HepG2 (cell line): ENCODE measurements at regions not wholly inside any gene's neighbourhood (a gene's known extent, or its start where the extent isn't known, plus 50 kb on each side); places are given as distances from the start of the nearest gene placed in this dataset.

ENCODE experiments used
- CBX2 ChIP-seq, 2 experiments: fragments of 200-600 bp in 1 of 2; sonication (generic); formaldehyde crosslinking in 1 of 2; IDR thresholded peaks; 2 replicates each; pipeline versions ENCODE4 v1.7.0 to v1.8.1; 2018 to 2022; ENCODE audit warnings: low read depth in 2 of 2, low read length in 1 of 2, mild to moderate bottlenecking in 1 of 2, missing genetic modification reagents in 1 of 2
- CTCF ChIP-seq: sonication (generic); formaldehyde crosslinking; IDR thresholded peaks from 2 replicates; pipeline ENCODE4 v1.5.0; 2020; ENCODE audit warnings: mild to moderate bottlenecking, missing genetic modification reagents, moderate library complexity
- GABPA ChIP-seq, 2 experiments: IDR thresholded peaks; 2 replicates each; pipeline ENCODE4 v1.6.1; 2011 to 2016; ENCODE audit warnings: low read depth in 2 of 2, low read length in 1 of 2, missing biosample characterization in 1 of 2, missing genetic modification characterization in 1 of 2
- NCOA1 ChIP-seq: sonication (generic); formaldehyde crosslinking; IDR thresholded peaks from 2 replicates; pipeline ENCODE4 v1.9.0; 2021; ENCODE audit warnings: missing genetic modification reagents
- NCOR1 ChIP-seq: fragments of 200-600 bp; sonication (generic); IDR thresholded peaks from 2 replicates; pipeline ENCODE4 v1.7.0; 2017; ENCODE audit warnings: antibody characterized with exemption, low read length, borderline replicate concordance
- NR1H2 ChIP-seq: sonication (generic); formaldehyde crosslinking; IDR thresholded peaks from 2 replicates; pipeline ENCODE4 v1.8.1; 2022; ENCODE audit warnings: low read depth, missing genetic modification reagents, borderline replicate concordance
- POLR2A ChIP-seq, 2 experiments: IDR thresholded peaks; 2 replicates each; pipeline ENCODE4 v1.6.1; 2011; ENCODE audit warnings: low read depth in 2 of 2, low read length in 2 of 2, mild to moderate bottlenecking in 1 of 2, moderate library complexity in 1 of 2; ENCODE audit not compliant: insufficient read depth in 1 of 2
- RERE ChIP-seq: IDR thresholded peaks from 2 replicates; pipeline ENCODE4 v1.6.1; 2016; ENCODE audit warnings: low read depth, missing genetic modification reagents, missing compliant biosample characterization
- STAG1 ChIP-seq: sonication (generic); formaldehyde crosslinking; IDR thresholded peaks from 2 replicates; pipeline ENCODE4 v1.4.0; 2020; ENCODE audit warnings: missing genetic modification reagents
- TCF12 ChIP-seq, 2 experiments: fragments of 450-650 bp in 1 of 2; sonication (generic) in 1 of 2; formaldehyde crosslinking in 1 of 2; IDR thresholded peaks; 2 replicates each; pipeline versions ENCODE4 v1.6.1 to v1.8.0; 2017 to 2022; ENCODE audit warnings: antibody characterized with exemption in 1 of 2, mild to moderate bottlenecking in 1 of 2, missing genetic modification reagents in 1 of 2, moderate library complexity in 1 of 2
- UBTF ChIP-seq: sonication (generic); formaldehyde crosslinking; IDR thresholded peaks from 2 replicates; pipeline ENCODE4 v1.4.0; 2020; ENCODE audit warnings: mild to moderate bottlenecking, missing genetic modification reagents
- ZNF207 ChIP-seq: fragments of 450-650 bp; IDR thresholded peaks from 2 replicates; pipeline ENCODE4 v1.6.1; 2016; ENCODE audit warnings: antibody characterized with exemption, borderline replicate concordance
- ZNF672 ChIP-seq: sonication (generic); formaldehyde crosslinking; IDR thresholded peaks from 2 replicates; pipeline ENCODE4 v1.8.1; 2022; ENCODE audit warnings: missing genetic modification reagents
- ZNF782 ChIP-seq: sonication (generic); formaldehyde crosslinking; IDR thresholded peaks from 2 replicates; pipeline ENCODE4 v1.4.0; 2020; ENCODE audit warnings: missing genetic modification reagents, mild to moderate bottlenecking, borderline replicate concordance

GRCh38 chr2:150698016-150698661, 210.7 kb upstream of the RND3 start:
- TF ChIP-seq NCOA1 (CRISPR knock-in tag) (no peak), RERE (no peak), CTCF (no peak), UBTF (no peak), NCOR1 (no peak), ZNF782 (CRISPR knock-in tag) (no peak), GABPA (IDR thresholded peaks at IDR 0.05; ENCODE audit: low read depth, low read length) (no peak), GABPA (CRISPR knock-in tag; IDR thresholded peaks at IDR 0.05; ENCODE audit: low read depth) (no peak), ZNF672 (no peak), NR1H2 (CRISPR knock-in tag) (no peak), TCF12 (IDR thresholded peaks at IDR 0.05) (no peak), TCF12 (CRISPR knock-in tag; IDR thresholded peaks at IDR 0.05) (no peak), STAG1 (no peak), ZNF207 (no peak), CBX2 (IDR thresholded peaks at IDR 0.05; ENCODE audit: low read depth, low read length) (no peak), CBX2 (CRISPR knock-in tag; IDR thresholded peaks at IDR 0.05; ENCODE audit: low read depth) (no peak), POLR2A (IDR thresholded peaks at IDR 0.05; ENCODE audit: insufficient read depth in 1 of 2, low read depth in 2 of 2, low read length in 2 of 2) (no peak)
